Type B pancreatic cell (in vitro differentiated cells): ENCODE measurements at regions not wholly inside any gene's neighbourhood (a gene's known extent, or its start where the extent isn't known, plus 50 kb on each side); places are given as distances from the start of the nearest gene placed in this dataset.

Experiments
- DNase-seq: peaks from one replicate; pipeline ENCODE4 v3.0.0; 2021; ENCODE audit warnings: mixed read lengths; ENCODE audit not compliant: unreplicated experiment; ENCODE audit errors: extremely low spot score
- H3K27ac Mint-ChIP-seq: 2 replicates; pipeline ENCODE4 v1.8.0; 2021; ENCODE audit warnings: mild to moderate bottlenecking, mixed read lengths
- H3K27me3 Mint-ChIP-seq: 2 replicates; pipeline ENCODE4 v1.8.0; 2021; ENCODE audit warnings: mixed read lengths
- H3K36me3 Mint-ChIP-seq: 2 replicates; pipeline ENCODE4 v1.8.0; 2021; ENCODE audit warnings: mixed read lengths
- H3K4me1 Mint-ChIP-seq: one replicate; pipeline ENCODE4 v1.8.0; 2021; ENCODE audit warnings: mixed read lengths; ENCODE audit not compliant: unreplicated experiment
- H3K4me3 Mint-ChIP-seq: 2 replicates; pipeline ENCODE4 v1.8.0; 2021; ENCODE audit warnings: mild to moderate bottlenecking, mixed read lengths
- H3K9me3 Mint-ChIP-seq: 2 replicates; pipeline ENCODE4 v1.8.0; 2021; ENCODE audit warnings: mixed read lengths
- TF ChIP-seq, protein P1 (sequence below): fragments of 200-600 bp; sonication (generic); conservative IDR thresholded peaks from 2 replicates; pipeline ENCODE4 v1.5.0; 2021; ENCODE audit warnings: antibody characterized with exemption, mild to moderate bottlenecking

DNA sequence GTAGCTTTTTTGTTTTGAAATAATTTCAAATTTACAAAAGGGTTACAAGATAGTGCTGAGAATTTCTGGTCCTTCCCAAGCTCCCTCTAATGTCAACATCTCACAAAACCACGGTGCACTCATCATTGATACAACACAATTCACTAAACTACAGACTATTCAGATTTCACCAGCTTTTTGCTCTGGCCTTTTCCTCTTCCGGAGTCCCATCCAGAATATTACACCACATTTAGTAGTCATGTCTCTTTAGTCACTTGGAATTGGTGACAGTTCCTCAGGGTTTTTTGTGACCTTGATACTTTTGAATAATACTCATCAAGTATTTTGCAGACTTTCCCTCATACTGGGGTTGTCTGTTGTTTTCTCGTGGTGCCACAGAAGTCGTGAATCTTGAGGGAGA, 484.0 kb downstream of the GADD45G start:
- no peaks in the 10 kb centered on the region for H3K36me3 Mint-ChIP-seq
- TF ChIP-seq, protein P1, sequence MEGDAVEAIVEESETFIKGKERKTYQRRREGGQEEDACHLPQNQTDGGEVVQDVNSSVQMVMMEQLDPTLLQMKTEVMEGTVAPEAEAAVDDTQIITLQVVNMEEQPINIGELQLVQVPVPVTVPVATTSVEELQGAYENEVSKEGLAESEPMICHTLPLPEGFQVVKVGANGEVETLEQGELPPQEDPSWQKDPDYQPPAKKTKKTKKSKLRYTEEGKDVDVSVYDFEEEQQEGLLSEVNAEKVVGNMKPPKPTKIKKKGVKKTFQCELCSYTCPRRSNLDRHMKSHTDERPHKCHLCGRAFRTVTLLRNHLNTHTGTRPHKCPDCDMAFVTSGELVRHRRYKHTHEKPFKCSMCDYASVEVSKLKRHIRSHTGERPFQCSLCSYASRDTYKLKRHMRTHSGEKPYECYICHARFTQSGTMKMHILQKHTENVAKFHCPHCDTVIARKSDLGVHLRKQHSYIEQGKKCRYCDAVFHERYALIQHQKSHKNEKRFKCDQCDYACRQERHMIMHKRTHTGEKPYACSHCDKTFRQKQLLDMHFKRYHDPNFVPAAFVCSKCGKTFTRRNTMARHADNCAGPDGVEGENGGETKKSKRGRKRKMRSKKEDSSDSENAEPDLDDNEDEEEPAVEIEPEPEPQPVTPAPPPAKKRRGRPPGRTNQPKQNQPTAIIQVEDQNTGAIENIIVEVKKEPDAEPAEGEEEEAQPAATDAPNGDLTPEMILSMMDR = no peak

DNA sequence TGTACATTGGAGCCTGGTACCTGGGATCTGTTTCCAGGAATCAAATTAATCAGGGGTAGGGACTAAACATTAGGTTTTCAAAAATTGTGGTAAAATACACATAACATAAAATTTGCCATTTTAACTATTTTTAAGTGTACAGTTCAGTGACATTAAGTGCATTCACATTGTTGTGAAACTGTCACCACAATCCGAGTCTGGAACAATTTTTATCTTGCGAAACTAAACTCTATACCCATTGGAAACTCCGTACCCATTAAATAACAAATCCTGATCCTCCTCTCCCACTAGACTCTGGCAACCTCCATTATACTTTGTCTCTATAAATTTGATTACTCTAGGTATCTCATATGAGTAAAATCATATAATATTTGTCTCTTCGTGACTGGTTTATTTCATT, 486.2 kb downstream of the GADD45G start:
- H3K4me1 Mint-ChIP-seq = peaks cover 1% of the 10 kb centered on the region
- H3K9me3 Mint-ChIP-seq = no peaks in the 10 kb centered on the region
- H3K27ac Mint-ChIP-seq = no peak overlapping the region
- H3K27me3 Mint-ChIP-seq = peaks cover 5% of the 10 kb centered on the region
- no peak overlapping the region for H3K4me3 Mint-ChIP-seq
- TF ChIP-seq, protein P1 = no peak
- no peaks in the 10 kb centered on the region for H3K36me3 Mint-ChIP-seq
- DNase-seq = no peak

More for the DNA sequence above, 484.0 kb downstream of the GADD45G start:
- peaks cover 2% of the 10 kb centered on the region for H3K27me3 Mint-ChIP-seq
- H3K4me3 Mint-ChIP-seq = no peak overlapping the region
- no peak overlapping the region for H3K27ac Mint-ChIP-seq
- peaks cover 5% of the 10 kb centered on the region for H3K4me1 Mint-ChIP-seq
- H3K9me3 Mint-ChIP-seq = no peaks in the 10 kb centered on the region
- no peak for DNase-seq

DNA sequence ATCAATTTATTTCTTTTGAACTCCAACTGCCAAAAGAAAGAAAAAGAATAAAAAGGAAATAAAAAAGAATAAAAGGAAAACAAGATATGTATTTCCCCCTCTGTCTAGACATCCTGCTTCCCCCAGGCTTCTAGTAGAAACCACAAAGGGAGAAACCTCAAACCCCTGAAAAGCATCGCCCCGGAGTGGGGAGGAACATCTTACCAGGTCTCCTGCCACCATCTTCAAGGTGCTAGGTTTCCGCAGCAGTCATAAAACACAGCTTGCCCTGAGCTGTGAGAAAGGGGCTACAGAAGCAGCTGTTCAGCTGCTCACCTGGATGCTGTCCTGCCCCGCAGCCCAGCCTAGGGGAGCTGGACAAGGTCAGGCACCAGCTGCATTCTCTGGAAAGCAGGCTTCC, 487.7 kb downstream of the GADD45G start:
- Mint-ChIP-seq H3K4me3 (no peak overlapping the region), H3K27ac (no peak overlapping the region), H3K9me3 (no peaks in the 10 kb centered on the region), H3K36me3 (no peaks in the 10 kb centered on the region), H3K27me3 (peaks cover 17% of the 10 kb centered on the region), H3K4me1 (no peaks in the 10 kb centered on the region)
- TF ChIP-seq, protein P1 = no peak
- no peak for DNase-seq

DNA sequence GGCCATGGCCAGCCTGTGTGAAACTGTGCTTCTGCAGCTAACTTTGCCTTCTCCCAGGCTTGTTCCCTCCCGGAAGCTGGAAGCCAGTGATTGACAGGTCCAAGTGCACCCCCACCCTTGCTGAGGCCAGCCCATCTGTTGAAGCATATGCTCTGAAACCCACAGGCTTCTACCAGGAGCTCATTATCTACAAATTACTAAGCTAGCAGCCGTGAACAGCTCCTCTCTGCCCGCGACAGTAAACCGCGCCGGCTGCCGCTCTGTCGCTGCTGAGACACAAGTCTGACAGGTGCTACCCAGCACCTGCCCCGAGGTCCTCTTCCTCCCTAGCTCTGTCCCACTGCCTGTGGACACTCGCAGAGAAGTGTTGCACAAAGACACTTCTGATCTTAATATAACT, 490.9 kb downstream of the GADD45G start:
- H3K4me3 Mint-ChIP-seq = no peak overlapping the region
- H3K27ac Mint-ChIP-seq = no peak overlapping the region
- H3K36me3 Mint-ChIP-seq = no peaks in the 10 kb centered on the region
- TF ChIP-seq, protein P1 = no peak
- no peaks in the 10 kb centered on the region for H3K9me3 Mint-ChIP-seq
- DNase-seq = no peak
- peaks cover 14% of the 10 kb centered on the region for H3K27me3 Mint-ChIP-seq
- no peaks in the 10 kb centered on the region for H3K4me1 Mint-ChIP-seq

DNA sequence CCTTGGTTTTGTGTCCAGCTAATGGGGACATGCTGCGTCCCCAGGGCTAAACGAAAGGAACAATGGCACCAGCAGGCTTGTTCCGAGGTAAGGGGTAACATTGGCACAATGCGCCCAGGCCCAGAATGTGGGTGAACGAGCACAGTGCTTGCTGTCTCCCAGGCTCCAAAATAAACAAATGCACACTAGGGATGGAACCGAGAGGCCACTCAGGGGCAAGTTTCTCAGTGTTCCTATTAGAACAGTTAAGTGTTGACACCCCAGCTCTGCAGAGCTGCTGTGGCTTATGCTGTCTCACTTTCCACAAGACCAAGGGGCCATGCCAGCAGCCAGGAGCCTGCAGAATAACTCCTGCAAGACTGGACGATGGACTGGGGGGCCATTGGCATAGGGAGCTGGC, 492.4 kb downstream of the GADD45G start:
- Mint-ChIP-seq H3K4me1 (peaks cover 6% of the 10 kb centered on the region), H3K27ac (no peak overlapping the region), H3K4me3 (no peak overlapping the region), H3K9me3 (no peaks in the 10 kb centered on the region), H3K36me3 (no peaks in the 10 kb centered on the region), H3K27me3 (peaks cover 14% of the 10 kb centered on the region)
- no peak for DNase-seq
- TF ChIP-seq, protein P1 = no peak

DNA sequence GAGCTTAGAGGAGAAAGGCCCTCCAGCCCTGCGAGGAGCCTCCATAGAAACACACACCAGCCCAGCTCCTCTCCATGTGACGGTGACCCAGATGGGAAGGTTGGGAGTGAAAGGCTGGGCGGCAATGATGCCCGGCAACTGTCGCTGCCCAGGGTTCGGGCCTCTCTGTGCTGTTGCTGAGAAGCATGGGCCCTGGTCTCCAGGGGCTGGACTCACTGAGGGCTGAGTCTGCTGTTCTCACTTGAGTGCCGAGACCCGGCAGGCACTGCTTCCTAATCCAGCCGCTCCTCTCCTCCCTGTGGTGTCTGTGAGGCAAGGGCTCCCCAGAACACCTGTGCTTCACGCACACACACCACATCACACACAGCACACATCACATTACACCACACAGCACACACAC, 493.6 kb downstream of the GADD45G start:
- TF ChIP-seq, protein P1 = no peak
- peaks cover 9% of the 10 kb centered on the region for H3K4me1 Mint-ChIP-seq
- DNase-seq = no peak
- no peaks in the 10 kb centered on the region for H3K9me3 Mint-ChIP-seq
- H3K27ac Mint-ChIP-seq = no peak overlapping the region
- no peaks in the 10 kb centered on the region for H3K36me3 Mint-ChIP-seq
- H3K4me3 Mint-ChIP-seq = no peak overlapping the region
- peaks cover 14% of the 10 kb centered on the region for H3K27me3 Mint-ChIP-seq
